GM23338 (cell line): ENCODE measurements at regions not wholly inside any gene's neighbourhood (a gene's known extent, or its start where the extent isn't known, plus 50 kb on each side); places are given as distances from the start of the nearest gene placed in this dataset.

Experiments
- ATAC-seq: fragments of 200-7000 bp; cut with Tn5 transposase; 3 replicates; pipeline ENCODE4 v1.9.1; 2020
- DNase-seq: peaks from one replicate; pipeline ENCODE4 v3.0.0-alpha.2; 2015; ENCODE audit warnings: low spot score
- H2AFZ ChIP-seq: fragments of 200-600 bp; sonication (generic); 2 replicates; pipeline ENCODE4 v1.8.0; 2016; ENCODE audit warnings: antibody characterized with exemption, mild to moderate bottlenecking, moderate library complexity
- H3F3A ChIP-seq: fragments of 200-600 bp; sonication (generic); replicated peaks from 2 replicates; pipeline ENCODE4 v1.8.0; 2017; ENCODE audit warnings: antibody characterized with exemption, mixed run types, low read depth
- H3K27ac ChIP-seq: fragments of 200-600 bp; sonication (generic); 2 replicates; pipeline ENCODE4 v1.6.1; 2016; ENCODE audit warnings: low read depth
- H3K27me3 ChIP-seq: fragments of 200-600 bp; sonication (generic); 2 replicates; pipeline ENCODE4 v1.8.0; 2016; ENCODE audit warnings: mild to moderate bottlenecking, mixed run types, moderate library complexity; ENCODE audit not compliant: insufficient read depth
- H3K36me3 ChIP-seq: fragments of 200-600 bp; sonication (generic); 2 replicates; pipeline ENCODE4 v1.8.0; 2016; ENCODE audit warnings: mild to moderate bottlenecking; ENCODE audit not compliant: insufficient read depth
- H3K4me1 ChIP-seq: fragments of 200-600 bp; sonication (generic); 2 replicates; pipeline ENCODE4 v1.8.0; 2016; ENCODE audit warnings: mild to moderate bottlenecking, moderate library complexity; ENCODE audit not compliant: insufficient read depth
- H3K4me2 ChIP-seq: fragments of 200-600 bp; sonication (generic); 2 replicates; pipeline ENCODE4 v1.7.1; 2017; ENCODE audit warnings: mixed run types
- H3K4me3 ChIP-seq: fragments of 200-600 bp; sonication (generic); 2 replicates; pipeline ENCODE4 v1.6.1; 2016; ENCODE audit warnings: mixed run types
- H3K79me2 ChIP-seq: fragments of 200-600 bp; sonication (generic); replicated peaks from 2 replicates; pipeline ENCODE4 v1.8.0; 2017; ENCODE audit warnings: mild to moderate bottlenecking; ENCODE audit not compliant: insufficient read depth
- H3K9me2 ChIP-seq: fragments of 200-600 bp; sonication (generic); 2 replicates; pipeline ENCODE4 v1.8.0; 2017; ENCODE audit not compliant: insufficient read depth
- H4K20me1 ChIP-seq: fragments of 200-600 bp; sonication (generic); replicated peaks from 2 replicates; pipeline ENCODE4 v1.8.0; 2017; ENCODE audit warnings: mild to moderate bottlenecking; ENCODE audit not compliant: insufficient read depth
- H3K27ac Mint-ChIP-seq: 2 replicates; pipeline ENCODE4 v1.8.0; 2020; ENCODE audit warnings: inconsistent platforms, mild to moderate bottlenecking, moderate library complexity, mixed read lengths
- H3K27me3 Mint-ChIP-seq: 3 replicates; pipeline ENCODE4 v1.8.0; 2022; ENCODE audit warnings: low read depth, mild to moderate bottlenecking, moderate library complexity, mixed read lengths, inconsistent platforms; ENCODE audit not compliant: insufficient read depth, poor library complexity
- H3K36me3 Mint-ChIP-seq: 3 replicates; pipeline ENCODE4 v1.8.0; 2021; ENCODE audit warnings: low read depth, mild to moderate bottlenecking, inconsistent platforms, moderate library complexity, mixed read lengths
- H3K4me1 Mint-ChIP-seq: 3 replicates; pipeline ENCODE4 v1.8.0; 2020; ENCODE audit warnings: mild to moderate bottlenecking, inconsistent platforms, mixed read lengths
- H3K4me3 Mint-ChIP-seq: 3 replicates; pipeline ENCODE4 v1.8.0; 2021; ENCODE audit warnings: moderate library complexity, mild to moderate bottlenecking, inconsistent platforms, mixed read lengths
- H3K9me3 Mint-ChIP-seq: 3 replicates; pipeline ENCODE4 v1.8.0; 2020; ENCODE audit warnings: moderate library complexity, mild to moderate bottlenecking, inconsistent platforms, mixed read lengths
- CREB1 ChIP-seq: fragments of 250-450 bp; sonication (Bioruptor Pico); IDR thresholded peaks from 2 replicates; pipeline ENCODE4 v1.5.0; 2020; ENCODE audit warnings: low read depth, mild to moderate bottlenecking, moderate library complexity
- CTCF ChIP-seq, 2 experiments: fragments of 200-600 bp in 1 of 2; sonication (generic) in 1 of 2; conservative IDR thresholded peaks; 2 replicates each; pipeline versions ENCODE4 v1.5.1 to v1.6.1; 2016 to 2017; ENCODE audit warnings: antibody characterized with exemption in 2 of 2, low read depth in 2 of 2, mild to moderate bottlenecking in 2 of 2, moderate library complexity in 1 of 2
- ETS1 ChIP-seq: IDR thresholded peaks from 2 replicates; pipeline ENCODE4 v1.6.1; 2016; ENCODE audit warnings: antibody characterized with exemption
- EZH2 ChIP-seq: fragments of 200-600 bp; sonication (generic); IDR thresholded peaks from one replicate; pipeline ENCODE4 v1.8.0; 2017; ENCODE audit warnings: antibody characterized with exemption, mild to moderate bottlenecking, low read depth; ENCODE audit not compliant: unreplicated experiment
- EZH2phosphoT487 ChIP-seq: fragments of 200-600 bp; sonication (generic); IDR thresholded peaks from one replicate; pipeline ENCODE4 v1.8.1; 2018; ENCODE audit warnings: antibody characterized with exemption; ENCODE audit not compliant: unreplicated experiment
- JUNB ChIP-seq: IDR thresholded peaks from one replicate; pipeline ENCODE4 v1.6.1; 2016; ENCODE audit warnings: antibody characterized with exemption; ENCODE audit not compliant: unreplicated experiment
- NANOG ChIP-seq: IDR thresholded peaks from 2 replicates; pipeline ENCODE4 v1.6.1; 2016; ENCODE audit warnings: antibody characterized with exemption, borderline replicate concordance
- POLR2AphosphoS5 ChIP-seq: IDR thresholded peaks from 2 replicates; pipeline ENCODE4 v1.6.1; 2016; ENCODE audit warnings: antibody characterized with exemption, low read depth
- REST ChIP-seq: IDR thresholded peaks from one replicate; pipeline ENCODE4 v1.6.1; 2018; ENCODE audit warnings: antibody characterized with exemption; ENCODE audit not compliant: unreplicated experiment
- STAT1 ChIP-seq: IDR thresholded peaks from one replicate; pipeline ENCODE4 v1.6.1; 2016; ENCODE audit warnings: antibody characterized with exemption; ENCODE audit not compliant: unreplicated experiment
- ZNF114 ChIP-seq: fragments of 250-450 bp; sonication (Bioruptor Pico); IDR thresholded peaks from 2 replicates; pipeline ENCODE4 v1.5.0; 2020; ENCODE audit warnings: mild to moderate bottlenecking, moderate library complexity
- ZNF331 ChIP-seq: fragments of 250-450 bp; sonication (Bioruptor Pico); IDR thresholded peaks from 2 replicates; pipeline ENCODE4 v1.5.0; 2020; ENCODE audit warnings: low read depth, mild to moderate bottlenecking, moderate library complexity
- ZNF462 ChIP-seq: fragments of 250-450 bp; sonication (Bioruptor Pico); IDR thresholded peaks from 2 replicates; pipeline ENCODE4 v1.5.0; 2020; ENCODE audit warnings: mild to moderate bottlenecking, moderate library complexity

- no peaks in the 10 kb centered on the region; the same call in 1 of the 2 replicates for H3K9me2 ChIP-seq
- H3K27me3 Mint-ChIP-seq: peaks cover 5% of the 10 kb centered on the region
- ATAC-seq (no peak), DNase-seq (no peak)
- no peaks in the 10 kb centered on the region for H3K9me3 Mint-ChIP-seq
- H3K4me3 Mint-ChIP-seq: no peak overlapping the region
- H4K20me1 ChIP-seq: no peaks in the 10 kb centered on the region
- no peak overlapping the region for H3K27ac Mint-ChIP-seq
- peaks cover 5% of the 10 kb centered on the region for H3K4me1 ChIP-seq
- H3K36me3 ChIP-seq: no peaks in the 10 kb centered on the region
- no peaks in the 10 kb centered on the region for H3K27me3 ChIP-seq
- no peaks in the 10 kb centered on the region for H3K79me2 ChIP-seq
- TF ChIP-seq NANOG: no peak
- TF ChIP-seq STAT1: no peak
- TF ChIP-seq CREB1 (CRISPR knock-in tag): no peak
- no peak for TF ChIP-seq EZH2
- no peak for TF ChIP-seq ZNF114 (CRISPR knock-in tag)
- TF ChIP-seq JUNB: no peak
- TF ChIP-seq REST: no peak
- TF ChIP-seq ZNF331 (CRISPR knock-in tag): no peak
- no peak for TF ChIP-seq POLR2AphosphoS5
- no peak for TF ChIP-seq CTCF (conservative IDR thresholded peaks at IDR 0.05; ENCODE audit: low read depth in 2 of 2)
- no peak for TF ChIP-seq ETS1
- no peak for TF ChIP-seq EZH2phosphoT487
- TF ChIP-seq ZNF462 (CRISPR knock-in tag): no peak
- H3K4me2 ChIP-seq: no peak overlapping the region
- H2AFZ ChIP-seq: no peak overlapping the region
- no peaks in the 10 kb centered on the region for H3K36me3 Mint-ChIP-seq
- no peak overlapping the region for H3K27ac ChIP-seq
- H3F3A ChIP-seq: no peaks in the 10 kb centered on the region
- H3K4me3 ChIP-seq: no peak overlapping the region
- H3K4me1 Mint-ChIP-seq: peaks cover 9% of the 10 kb centered on the region
Measured at GRCh38 chr11:24321229-24321628, 175.6 kb upstream of the LUZP2 start.
